ENCODE measurements at regions not wholly inside any gene's neighbourhood (a gene's known extent, or its start where the extent isn't known, plus 50 kb on each side); places are given as distances from the start of the nearest gene placed in this dataset.

DNA sequence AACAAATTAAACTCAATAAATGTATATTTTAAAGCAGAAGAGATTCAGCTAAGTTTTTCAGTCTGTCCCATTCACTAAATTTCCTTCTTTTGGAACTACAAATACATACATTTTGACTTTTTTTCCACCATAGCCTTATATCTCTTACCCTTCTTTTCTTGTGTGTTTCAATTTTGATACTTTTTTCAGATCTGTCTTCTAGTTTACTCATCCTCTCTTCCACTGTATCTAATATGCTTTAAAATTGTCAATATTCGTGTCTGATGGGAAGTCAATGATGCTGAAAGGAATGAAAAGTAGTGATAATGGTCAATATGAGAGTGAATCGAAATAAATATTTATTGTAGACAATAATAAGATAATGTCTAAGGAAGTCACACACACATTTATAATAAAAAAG is 332.3 kb upstream of the KIRREL3 start:
- DNase-seq (ENCODE audit: low spot score) = no peak

DNA sequence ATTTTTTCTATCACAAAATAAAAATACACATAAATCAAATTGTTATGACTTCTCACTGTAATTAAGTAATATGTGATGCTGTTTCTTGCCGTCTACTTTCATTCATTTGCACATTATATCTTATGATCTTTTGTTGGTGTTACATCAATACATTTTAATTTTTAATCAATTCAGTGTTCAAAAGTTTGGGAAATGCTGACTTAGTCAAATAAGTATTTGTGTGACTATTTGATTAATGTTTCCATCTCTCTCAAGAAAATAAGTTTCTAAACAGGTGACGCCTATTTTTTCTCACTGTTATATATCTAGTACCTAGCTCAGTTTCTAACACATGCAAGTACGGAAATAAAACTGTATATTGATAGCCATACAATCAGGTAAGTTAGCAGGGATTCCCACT is 329.5 kb upstream of the KIRREL3 start:
- no peak for DNase-seq (ENCODE audit: low spot score)

DNA sequence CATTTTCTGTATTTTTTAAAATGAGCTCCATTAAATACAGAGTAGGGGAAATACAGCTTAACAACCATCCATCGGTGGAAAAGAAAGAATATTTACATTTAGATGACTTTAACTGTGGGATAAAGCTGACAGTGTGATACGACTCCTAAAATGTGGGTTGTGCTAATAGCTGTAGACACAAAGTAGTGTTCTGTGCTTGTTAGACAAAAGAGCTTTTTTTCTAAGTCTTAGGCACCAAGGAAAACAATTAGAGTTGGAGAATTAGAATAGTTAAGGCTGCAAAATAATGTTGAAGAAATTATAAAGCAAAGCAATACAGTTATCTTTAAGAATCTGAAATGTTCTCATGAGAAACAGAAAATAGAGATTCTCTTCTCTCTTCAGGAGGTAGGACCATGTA is 307.7 kb upstream of the KIRREL3 start:
- DNase-seq (ENCODE audit: low spot score) = no peak

DNA sequence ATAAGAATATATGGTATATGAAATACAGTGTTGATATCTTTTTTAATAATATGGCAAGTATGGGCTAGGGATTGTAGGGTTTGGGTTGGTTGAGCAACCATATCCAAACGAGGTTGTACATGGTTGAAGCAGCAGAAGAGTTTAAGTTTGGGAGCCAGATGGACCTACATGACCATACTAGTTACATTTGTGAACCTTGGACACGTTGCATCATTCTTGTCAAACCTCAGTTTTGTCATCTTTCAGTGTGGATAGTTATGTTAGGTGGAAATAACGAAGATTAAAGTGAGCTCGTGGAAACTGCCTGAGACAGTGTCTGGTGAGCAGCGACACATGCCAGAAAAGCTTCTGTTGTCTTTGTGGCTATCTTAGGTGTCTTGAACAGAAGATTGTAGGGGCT is 307.1 kb upstream of the KIRREL3 start:
- no peak for DNase-seq (ENCODE audit: low spot score)

DNA sequence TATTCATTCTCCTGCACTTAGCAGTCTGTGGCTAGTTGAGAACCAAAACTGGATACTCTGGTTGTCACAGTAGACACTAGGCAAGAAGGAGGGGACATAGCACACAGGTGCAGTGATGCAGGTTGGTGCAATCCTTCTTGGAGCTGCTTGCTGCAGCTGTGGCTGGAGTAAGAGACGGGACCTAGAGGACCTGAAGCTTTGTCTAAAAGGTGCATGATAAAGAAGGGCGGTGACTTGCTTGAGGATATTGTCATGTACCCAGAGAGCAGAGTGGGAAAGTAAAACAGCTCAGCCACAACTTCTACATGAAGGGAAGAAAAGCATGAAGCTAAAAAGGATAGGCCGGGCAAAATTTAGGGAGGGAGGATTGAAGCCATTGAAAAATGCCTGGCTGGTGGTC is 304.1 kb upstream of the KIRREL3 start:
- no peak for DNase-seq (ENCODE audit: low spot score)

DNA sequence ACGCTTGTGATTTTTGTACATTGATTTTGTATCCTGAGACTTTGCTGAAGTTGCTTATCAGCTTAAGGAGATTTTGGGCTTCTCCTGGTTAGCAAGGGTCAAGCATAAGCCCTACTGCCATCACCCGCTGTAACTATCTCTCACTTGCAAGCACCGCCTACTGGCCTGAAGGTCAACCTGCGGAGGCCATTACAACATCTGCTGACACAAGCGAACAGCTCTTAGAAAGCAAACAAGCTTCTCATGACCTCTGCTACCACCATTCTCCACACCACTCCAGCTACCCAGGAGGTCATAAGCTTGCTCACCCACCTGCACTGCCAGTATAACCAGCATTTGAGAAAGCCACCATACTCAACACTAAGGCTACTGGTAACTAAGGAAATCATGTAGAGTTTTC is 288.4 kb upstream of the KIRREL3 start:
- DNase-seq (ENCODE audit: low spot score) = no peak

DNA sequence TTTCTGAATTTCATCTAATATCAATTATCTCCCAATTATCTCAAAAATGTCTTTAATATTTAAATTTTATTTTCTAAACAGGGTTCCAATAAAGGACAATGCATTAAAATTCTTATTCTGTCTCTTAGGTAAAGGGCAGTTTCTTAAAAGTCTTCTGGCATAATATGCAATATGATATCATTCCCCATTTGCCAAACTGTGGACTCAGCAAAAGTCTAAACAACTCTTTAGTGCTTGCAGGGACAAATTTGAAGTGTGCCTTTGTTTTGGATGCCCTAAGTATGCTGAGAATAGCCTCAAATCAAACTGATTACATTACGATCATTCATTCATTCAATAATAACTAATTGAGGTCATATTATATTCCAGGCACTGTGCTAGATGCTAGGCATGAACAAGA is 281.0 kb upstream of the KIRREL3 start:
- DNase-seq (ENCODE audit: low spot score) = no peak

DNA sequence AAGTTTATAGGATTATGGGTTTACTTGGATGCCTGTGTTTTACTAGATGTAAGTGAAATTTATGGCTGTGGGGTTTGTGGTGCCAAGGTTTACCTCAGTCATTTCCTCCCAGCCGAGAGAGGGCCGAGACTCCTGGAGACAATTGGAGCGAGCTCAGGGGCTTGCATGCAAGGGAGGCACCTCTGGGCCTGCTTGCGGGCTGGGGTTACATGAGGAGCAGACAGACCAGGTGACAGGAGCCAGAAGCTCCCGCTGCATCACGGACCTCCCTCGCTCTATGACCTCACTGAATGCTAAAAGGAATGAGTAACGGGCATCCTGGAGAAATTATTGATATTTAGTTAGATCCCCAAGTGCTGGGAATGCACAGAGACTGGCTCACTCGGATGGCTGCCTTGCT is 275.2 kb upstream of the KIRREL3 start:
- no peak for DNase-seq (ENCODE audit: low spot score)

DNA sequence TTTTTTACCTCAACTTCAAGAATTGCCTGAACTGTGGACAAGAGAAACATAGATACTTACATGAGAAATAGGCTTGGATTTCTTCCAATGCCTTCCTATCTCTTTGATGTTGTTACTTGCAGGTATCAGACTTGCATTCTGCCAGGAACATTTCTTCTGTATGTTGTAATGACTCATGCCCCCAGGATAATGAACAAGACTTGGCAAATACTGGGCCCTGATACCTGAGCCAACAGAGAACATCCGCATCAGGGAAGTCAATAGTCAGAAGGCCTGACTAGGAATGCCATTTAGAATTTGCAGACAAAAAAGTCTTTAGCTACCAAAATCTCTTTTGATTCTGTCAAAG is 273.7 kb upstream of the KIRREL3 start:
- DNase-seq (ENCODE audit: low spot score) = no peak

DNA sequence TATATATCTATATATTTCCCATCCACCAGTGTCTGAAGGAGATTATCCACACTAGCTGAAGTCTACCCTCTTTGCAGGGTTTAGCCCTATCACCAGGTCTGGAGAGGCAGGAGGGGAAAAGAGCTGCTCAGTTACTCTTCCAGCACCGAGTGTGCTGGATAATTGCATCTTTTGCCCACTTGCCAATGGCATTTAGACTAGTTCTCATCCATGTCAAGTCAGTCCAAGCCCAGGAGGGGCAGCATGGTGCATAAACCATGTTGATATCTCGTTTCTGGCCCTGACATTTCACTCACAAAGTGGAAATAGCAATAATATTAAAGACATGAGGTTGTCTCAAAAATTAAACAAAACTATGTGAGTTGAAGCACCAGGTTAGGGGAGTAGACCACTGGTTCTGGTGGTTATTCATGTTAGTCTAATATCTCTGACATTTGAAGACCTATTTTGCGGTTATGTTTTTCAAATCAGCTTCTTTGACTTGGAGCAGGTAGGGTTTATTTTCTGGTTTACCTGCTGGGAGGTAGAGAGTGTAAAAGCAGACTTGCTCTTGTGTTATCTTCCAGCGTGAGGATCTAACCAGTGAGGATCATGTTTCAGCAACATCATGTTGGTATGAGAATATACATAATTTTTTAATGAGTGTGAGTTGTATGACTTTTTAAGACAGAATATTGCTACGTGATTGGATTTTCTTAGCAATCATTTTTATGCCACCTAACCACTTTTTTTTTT is 273.2 kb upstream of the KIRREL3 start:
- no peak for DNase-seq (ENCODE audit: low spot score)

DNA sequence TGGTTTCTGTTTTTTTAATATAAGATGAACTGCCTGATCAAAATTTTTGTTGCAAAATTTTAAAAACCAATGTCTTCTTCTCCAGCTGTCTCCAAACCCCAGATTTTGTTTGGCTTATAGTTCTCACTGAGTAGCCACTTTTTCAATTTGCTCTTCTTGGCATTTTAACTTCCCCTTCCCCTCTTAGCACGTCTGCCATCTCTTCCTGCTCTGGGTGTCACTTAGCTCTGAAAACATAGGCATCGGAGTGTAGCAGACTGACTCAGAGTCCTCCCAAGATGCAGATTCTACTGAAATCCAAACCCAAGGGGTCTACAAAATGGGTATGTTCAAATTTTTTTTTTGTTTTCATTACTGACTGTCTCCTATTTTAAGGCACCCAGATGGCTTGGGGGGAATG is 270.3 kb upstream of the KIRREL3 start:
- DNase-seq (ENCODE audit: low spot score) = no peak

DNA sequence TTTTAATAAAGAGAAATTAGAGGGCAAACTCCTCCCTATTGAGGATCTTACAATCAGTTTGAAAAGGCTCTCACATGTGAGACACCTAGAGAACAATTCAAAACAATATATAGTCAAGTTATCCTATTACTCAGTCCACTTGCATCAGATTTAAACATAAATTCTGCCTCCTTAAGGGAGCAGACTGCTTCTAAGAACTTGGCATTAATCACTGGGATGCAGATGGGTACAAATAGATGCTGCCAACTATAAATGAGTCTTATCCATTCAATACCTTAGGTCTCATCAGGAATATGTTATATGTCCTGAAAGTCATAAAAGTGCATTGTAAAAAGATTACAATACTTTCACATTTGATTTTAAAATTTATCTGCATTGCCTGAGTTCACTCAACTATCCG is 269.3 kb upstream of the KIRREL3 start:
- DNase-seq (ENCODE audit: low spot score) = no peak

DNA sequence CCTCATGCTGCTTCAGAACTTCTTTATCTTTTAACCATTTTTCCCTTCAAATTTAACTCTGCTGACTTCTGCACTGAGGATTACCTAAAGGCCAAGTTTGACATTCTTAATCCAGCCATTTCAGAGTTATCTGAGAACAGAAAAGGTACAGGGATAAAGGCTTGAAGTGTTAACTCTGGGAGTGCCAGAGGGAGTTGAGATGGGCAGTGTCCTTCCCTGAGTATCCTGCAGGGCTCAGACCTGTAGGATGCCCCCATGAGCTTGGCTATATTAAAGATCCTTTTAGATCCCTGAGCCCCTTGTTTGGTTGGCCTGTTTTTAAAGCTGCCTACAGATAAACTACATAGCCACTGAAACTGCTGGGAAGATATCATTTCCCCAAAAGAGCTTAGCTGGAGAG is 268.4 kb upstream of the KIRREL3 start:
- DNase-seq (ENCODE audit: low spot score) = no peak

DNA sequence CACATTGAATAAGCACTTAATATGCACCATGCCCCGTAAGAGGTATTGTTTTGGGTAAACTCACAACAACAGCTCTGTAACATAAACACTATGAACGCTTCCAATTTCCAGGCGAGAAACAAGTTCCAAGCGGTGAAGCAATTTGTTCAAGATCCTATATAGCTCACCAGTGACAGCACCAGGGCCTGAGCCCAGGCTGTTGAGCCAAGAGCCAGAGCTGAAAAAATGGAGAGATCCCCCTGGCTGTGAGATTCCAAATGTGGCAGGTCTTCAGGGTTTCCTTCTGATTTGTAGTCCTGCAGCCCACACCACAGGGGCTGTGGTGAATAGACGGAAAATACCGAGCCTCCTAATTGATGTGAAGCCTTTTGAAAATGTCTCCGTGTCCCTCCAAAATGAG is 268.0 kb upstream of the KIRREL3 start:
- no peak for DNase-seq (ENCODE audit: low spot score)

DNA sequence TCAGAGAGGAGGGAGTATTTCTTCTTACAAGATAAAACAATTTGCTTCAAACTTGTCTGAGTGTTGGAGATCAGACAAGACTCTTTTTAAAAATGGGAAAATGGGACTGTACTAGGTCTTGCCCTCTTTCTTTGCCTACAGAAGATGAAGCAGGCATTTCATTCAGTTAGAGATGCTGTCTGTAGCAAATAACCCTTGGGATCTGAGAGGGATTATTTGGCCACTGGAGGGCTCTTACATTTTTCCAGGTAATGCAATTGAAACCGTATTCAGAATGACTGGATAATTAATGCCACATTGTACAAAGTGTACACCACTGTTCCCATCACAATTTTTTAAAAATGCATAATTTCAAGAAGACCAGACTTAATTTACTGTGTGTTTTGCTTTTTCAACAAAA is 258.5 kb upstream of the KIRREL3 start:
- no peak for DNase-seq (ENCODE audit: low spot score)

DNA sequence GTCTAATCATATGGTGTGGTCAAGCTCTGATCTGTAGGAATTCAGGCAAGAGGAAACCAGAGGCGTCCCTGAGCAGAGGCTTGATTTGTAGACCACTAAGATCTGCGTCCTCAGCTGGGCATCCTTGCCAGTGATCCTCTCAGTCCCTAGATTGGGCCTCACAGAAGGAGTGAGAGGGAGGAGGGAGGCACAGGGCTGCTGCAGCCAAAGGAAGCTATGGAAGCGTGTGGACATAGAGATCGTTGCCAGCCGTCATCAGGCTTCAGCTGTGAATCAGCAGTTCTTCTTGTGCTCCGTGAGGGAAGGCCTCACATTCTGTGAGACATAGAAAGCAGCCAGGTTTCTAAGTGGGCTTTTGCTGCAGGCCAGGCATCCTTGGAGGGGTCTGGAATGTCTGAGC is 254.6 kb upstream of the KIRREL3 start:
- no peak for DNase-seq (ENCODE audit: low spot score)

DNA sequence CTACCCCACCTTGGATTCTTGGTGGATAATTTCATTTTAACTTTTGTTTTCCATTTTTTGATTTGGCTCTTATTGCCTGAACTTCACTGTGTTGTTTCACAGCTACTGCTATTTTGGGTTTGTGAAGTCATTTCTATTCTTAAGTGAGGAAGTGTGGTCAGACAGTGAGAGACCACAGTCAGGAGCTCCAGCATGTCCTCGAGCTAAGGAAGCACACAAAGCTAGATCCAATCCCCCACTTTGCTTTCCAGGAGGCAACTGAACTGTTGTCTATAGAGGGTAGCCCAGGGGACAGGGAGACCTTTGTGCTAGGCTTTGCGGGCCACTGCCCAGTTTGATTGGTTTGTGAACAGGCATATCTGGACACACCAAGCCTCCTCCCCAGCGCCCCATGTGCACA is 251.8 kb upstream of the KIRREL3 start:
- no peak for DNase-seq (ENCODE audit: low spot score)

DNA sequence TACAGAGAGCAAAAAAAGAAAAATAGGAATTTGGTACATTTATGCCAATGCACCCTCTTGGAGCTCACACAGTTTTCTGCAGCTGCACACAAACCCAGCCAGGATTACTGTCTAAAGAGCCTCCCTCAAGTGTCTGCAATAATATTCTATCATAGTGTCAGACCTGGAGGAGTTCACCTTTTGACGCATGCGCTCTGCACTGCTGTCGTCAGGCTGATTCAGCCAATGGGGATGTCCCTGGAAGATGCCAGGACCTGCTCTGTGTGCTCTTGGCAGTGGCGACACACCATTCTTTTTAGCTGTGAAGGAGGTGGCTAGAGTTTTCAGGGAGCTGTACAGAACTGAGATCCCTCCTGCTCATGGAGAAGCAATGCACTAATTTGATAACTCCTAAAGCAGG is 249.0 kb upstream of the KIRREL3 start:
- DNase-seq (ENCODE audit: low spot score) = no peak

DNA sequence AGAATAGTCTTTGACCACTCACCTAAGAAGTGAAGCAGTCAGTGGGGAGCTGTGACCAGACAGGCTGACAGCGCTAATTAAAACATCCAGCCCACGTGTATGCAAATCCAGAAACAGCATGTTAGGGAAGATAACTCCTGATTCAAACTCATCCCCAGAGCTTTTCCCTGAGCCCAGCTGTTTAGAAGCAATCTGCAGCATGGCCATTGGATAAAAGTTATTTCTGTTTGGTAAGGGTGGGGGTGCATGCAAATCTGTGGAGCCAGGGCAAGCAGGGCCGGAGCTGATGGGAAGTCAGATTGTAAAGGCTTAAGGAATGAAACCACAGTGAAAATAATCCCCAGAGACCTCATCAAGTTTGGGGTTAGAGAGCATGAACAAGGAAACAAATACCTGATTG is 247.9 kb upstream of the KIRREL3 start:
- DNase-seq (ENCODE audit: low spot score) = no peak

DNA sequence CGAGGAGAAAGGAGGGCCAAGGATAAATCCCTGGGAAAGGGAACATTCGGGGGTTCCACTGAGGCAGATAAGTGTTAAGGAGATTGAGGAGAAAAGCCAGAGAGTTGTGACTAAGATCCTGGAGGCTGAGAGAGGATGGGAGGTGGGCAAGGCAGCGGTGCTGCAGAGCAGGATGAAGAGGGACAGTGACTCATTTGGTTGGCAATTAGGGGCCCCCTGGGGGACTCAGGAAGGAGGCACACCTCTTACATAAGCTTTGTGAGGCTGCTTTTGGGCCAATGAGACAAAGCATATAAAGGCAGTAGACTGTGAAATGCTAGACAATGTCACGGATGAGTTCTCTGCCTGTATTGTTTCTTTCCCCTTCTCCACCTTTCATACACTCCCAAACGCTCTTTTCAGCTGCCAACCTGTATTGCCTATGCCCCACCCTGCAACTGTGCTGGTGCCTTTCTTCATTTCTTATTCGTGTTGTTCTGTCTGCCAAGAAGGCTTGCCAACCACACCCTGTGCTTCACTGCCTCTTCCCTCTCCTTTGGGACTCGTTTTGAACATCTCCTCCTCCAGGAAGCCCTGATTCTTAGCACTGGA is 246.8 kb upstream of the KIRREL3 start:
- no peak for DNase-seq (ENCODE audit: low spot score)

DNA sequence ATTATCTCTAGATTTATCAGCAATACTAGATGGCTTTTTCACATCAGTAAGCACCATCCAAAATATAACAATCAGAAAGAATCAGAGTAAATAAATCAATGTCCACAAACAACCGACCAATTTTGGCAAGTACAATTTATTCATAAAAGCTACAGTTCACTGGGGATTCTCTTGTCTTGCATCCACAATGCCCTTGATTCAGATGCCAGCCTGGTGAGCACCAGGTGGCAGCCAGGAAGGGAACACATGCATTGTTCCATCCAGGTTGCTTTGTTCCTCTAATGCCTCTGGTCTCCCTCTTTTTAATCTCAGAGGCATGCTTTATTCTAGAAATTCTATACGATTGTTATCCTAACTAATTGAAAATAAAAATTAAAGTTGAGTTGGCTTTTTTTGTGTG is 242.1 kb upstream of the KIRREL3 start:
- no peak for DNase-seq (ENCODE audit: low spot score)

DNA sequence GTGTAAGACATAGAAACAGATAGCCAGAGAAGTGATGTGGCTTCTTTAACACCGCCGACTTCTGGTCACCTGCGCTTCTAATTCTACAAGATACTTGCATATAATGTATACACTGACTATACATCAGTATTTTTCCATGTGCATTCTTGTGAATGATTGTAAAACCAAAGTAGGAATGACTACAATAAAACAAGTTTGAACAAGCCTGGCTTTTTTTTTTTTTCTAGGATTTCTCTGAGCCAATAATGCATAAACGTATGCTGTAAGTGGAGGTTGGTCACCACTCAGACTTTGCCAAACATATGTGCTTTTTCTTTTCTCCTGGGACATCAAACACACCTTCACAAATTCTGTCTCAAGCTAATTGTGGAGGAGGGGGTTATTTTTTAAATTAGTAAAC is 237.8 kb upstream of the KIRREL3 start:
- no peak for DNase-seq (ENCODE audit: low spot score)

DNA sequence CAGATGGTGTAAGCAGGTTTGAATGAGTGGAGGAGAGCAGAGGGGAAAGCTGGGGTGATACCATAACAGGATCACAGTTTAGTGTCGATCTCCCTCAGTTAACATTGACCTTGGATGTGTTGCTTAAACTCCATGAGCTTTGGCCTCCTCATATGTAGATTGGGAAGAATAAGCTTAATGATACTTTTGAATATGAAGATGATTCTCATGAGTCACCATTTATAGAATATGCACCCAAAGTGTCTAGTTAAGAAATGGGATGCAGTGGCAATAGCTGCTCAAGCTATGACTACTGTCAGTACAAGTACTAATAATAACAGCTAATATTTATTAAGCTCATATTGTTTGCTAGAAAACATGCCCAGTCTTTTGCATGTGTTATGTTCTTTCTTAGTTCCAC is 236.2 kb upstream of the KIRREL3 start:
- DNase-seq (ENCODE audit: low spot score) = no peak

DNA sequence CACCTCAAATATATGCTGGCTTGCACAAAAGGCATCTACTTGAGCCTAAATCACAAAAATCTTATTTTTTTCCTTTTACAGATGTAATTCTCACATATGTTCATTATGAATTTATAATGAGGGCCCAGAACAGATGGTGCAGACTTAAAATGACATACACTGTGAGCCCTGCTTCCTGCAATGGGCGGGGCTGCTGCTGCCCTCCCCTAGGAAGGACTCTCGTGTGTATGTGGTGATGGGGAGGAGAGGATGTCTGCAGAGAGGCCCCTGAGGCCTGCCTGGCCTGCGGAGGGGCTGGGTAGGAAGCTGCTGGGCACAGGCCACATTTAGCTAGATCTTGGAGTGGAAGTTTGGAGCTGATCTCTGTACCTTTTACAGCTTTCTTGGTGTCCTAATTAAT is 233.4 kb upstream of the KIRREL3 start:
- no peak for DNase-seq (ENCODE audit: low spot score)

DNA sequence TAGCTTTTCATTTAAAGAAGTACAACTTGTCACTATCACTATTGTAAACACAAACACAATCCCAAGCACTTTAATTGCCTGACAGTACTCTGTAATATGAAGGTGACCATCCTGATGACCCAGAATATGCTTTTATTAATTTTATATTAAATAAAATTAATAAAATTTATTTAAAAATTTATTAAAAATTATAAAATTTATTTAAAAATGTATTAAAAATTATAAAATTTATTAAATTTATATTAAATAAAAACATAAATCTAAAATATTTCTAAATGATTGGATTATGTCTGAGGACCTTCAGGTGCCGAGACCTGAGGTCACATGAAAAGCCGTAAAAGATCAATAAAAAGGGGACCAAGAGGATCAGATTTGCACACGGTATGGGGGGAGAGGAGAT is 229.8 kb upstream of the KIRREL3 start:
- no peak for DNase-seq (ENCODE audit: low spot score)
